HG02610 (cell line): ENCODE measurements at regions not wholly inside any gene's neighbourhood (a gene's known extent, or its start where the extent isn't known, plus 50 kb on each side); places are given as distances from the start of the nearest gene placed in this dataset.

Experiments used
- ATAC-seq: cut with Tn5 transposase; IDR thresholded peaks from one replicate; pipeline ENCODE4 v1.9.1; 2021; ENCODE audit warnings: mild to moderate bottlenecking, moderate library complexity; ENCODE audit not compliant: unreplicated experiment

GRCh38 chr6:167049275-167049674 lies 50.1 kb downstream of the CEP43 start:
- no peak for ATAC-seq

GRCh38 chr6:167050903-167051302 lies 51.7 kb downstream of the CEP43 start:
- ATAC-seq: no peak

- ATAC-seq: no peak
Observed at GRCh38 chr6:167053895-167054530, 54.8 kb downstream of the CEP43 start.

GRCh38 chr6:167054987-167055386 lies 55.8 kb downstream of the CEP43 start:
- no peak for ATAC-seq

GRCh38 chr6:167056370-167056769 lies 57.2 kb downstream of the CEP43 start:
- peak; percentile 99 for ATAC-seq

GRCh38 chr6:167058261-167058660 lies 59.1 kb downstream of the CEP43 start:
- no peak for ATAC-seq
